IMR-90 (cell line): ENCODE measurements at regions not wholly inside any gene's neighbourhood (a gene's known extent, or its start where the extent isn't known, plus 50 kb on each side); places are given as distances from the start of the nearest gene placed in this dataset.

Experiments used
- ATAC-seq: fragments of 200-7000 bp; cut with Tn5 transposase; 2 replicates; pipeline ENCODE4 v1.9.1; 2020; ENCODE audit warnings: low read depth, mild to moderate bottlenecking, moderate library complexity
- BruUV-seq: library from RNA; stranded (reverse); fragments of 400-500 nt; replicated peaks from 2 replicates; lab custom pipeline; 2021; lab: Mats Ljungman, UMichigan
- CTCF ChIA-PET: fragments of 300-600 bp; formaldehyde crosslinking; extraction: SDS; loops from one replicate; lab custom pipeline; 2021; ENCODE audit warnings: antibody characterized with exemption; lab: Yijun Ruan, JAX
- POLR2A ChIA-PET: fragments of 300-600 bp; sonication (Branson Sonifier 250); formaldehyde crosslinking; loops from one replicate; lab custom pipeline; 2022; ENCODE audit warnings: antibody characterized with exemption; ENCODE audit not compliant: unreplicated experiment; lab: Charles Lee
- DNase-seq: peaks from one replicate; pipeline ENCODE4 v3.0.0; 2013
- H2AFZ ChIP-seq: replicated peaks from 2 replicates; pipeline ENCODE3; 2013; ENCODE audit warnings: low read length, mild to moderate bottlenecking; ENCODE audit not compliant: poor library complexity
- H2AK5ac ChIP-seq: 2 replicates; pipeline ENCODE4 v1.6.1; 2013; ENCODE audit warnings: low read depth, low read length, inconsistent platforms
- H2AK9ac ChIP-seq: replicated peaks from 2 replicates; pipeline ENCODE3; 2013; ENCODE audit warnings: mild to moderate bottlenecking, low read depth, low read length, moderate library complexity; ENCODE audit not compliant: poor library complexity
- H2BK120ac ChIP-seq: 2 replicates; pipeline ENCODE4 v1.6.1; 2013; ENCODE audit warnings: low read depth, low read length, inconsistent platforms
- H2BK15ac ChIP-seq: 3 replicates; pipeline ENCODE4 v1.6.1; 2013; ENCODE audit warnings: low read depth, low read length, inconsistent platforms
- H2BK20ac ChIP-seq: 2 replicates; pipeline ENCODE4 v1.6.1; 2013; ENCODE audit warnings: low read depth, mild to moderate bottlenecking, inconsistent platforms, low read length, moderate library complexity
- H2BK5ac ChIP-seq: 2 replicates; pipeline ENCODE4 v1.6.1; 2013; ENCODE audit warnings: mild to moderate bottlenecking, low read depth, low read length, inconsistent platforms; ENCODE audit not compliant: poor library complexity, severe bottlenecking
- H3K14ac ChIP-seq: replicated peaks from 2 replicates; pipeline ENCODE4 v1.6.1; 2013; ENCODE audit warnings: low read depth, low read length, inconsistent platforms
- H3K18ac ChIP-seq: 2 replicates; pipeline ENCODE4 v1.6.1; 2013; ENCODE audit warnings: low read depth, low read length, control low read depth
- H3K23ac ChIP-seq: 2 replicates; pipeline ENCODE4 v1.6.1; 2013; ENCODE audit warnings: low read depth, low read length, inconsistent platforms
- H3K27ac ChIP-seq: 2 replicates; pipeline ENCODE4 v1.5.1; 2013; ENCODE audit warnings: mild to moderate bottlenecking, control low read depth, low read length; ENCODE audit not compliant: insufficient read depth
- H3K27me3 ChIP-seq: 2 replicates; pipeline ENCODE4 v1.6.1; 2013; ENCODE audit warnings: low read length; ENCODE audit not compliant: control insufficient read depth, insufficient read depth
- H3K36me3 ChIP-seq: 2 replicates; pipeline ENCODE4 v1.6.1; 2013; ENCODE audit warnings: low read length, mixed read lengths; ENCODE audit not compliant: control insufficient read depth, insufficient read depth
- H3K4ac ChIP-seq: 2 replicates; pipeline ENCODE4 v1.6.1; 2013; ENCODE audit warnings: low read depth, low read length, inconsistent platforms
- H3K4me1 ChIP-seq: 2 replicates; pipeline ENCODE4 v1.6.1; 2013; ENCODE audit warnings: low read length, mixed read lengths; ENCODE audit not compliant: control insufficient read depth, insufficient read depth
- H3K4me2 ChIP-seq: 2 replicates; pipeline ENCODE4 v1.6.1; 2013; ENCODE audit warnings: low read depth, mild to moderate bottlenecking, control low read depth, low read length, moderate library complexity
- H3K4me3 ChIP-seq: 2 replicates; pipeline ENCODE4 v1.5.1; 2013; ENCODE audit warnings: low read depth, mild to moderate bottlenecking, control low read depth, low read length, moderate library complexity; ENCODE audit not compliant: insufficient read depth
- H3K56ac ChIP-seq: 2 replicates; pipeline ENCODE4 v1.6.1; 2013; ENCODE audit warnings: low read length, inconsistent platforms; ENCODE audit not compliant: insufficient read depth; ENCODE audit errors: extremely low read depth
- H3K79me1 ChIP-seq, 2 experiments: 2 replicates each; pipeline ENCODE4 v1.6.1; 2013; ENCODE audit warnings: low read length in 2 of 2, inconsistent platforms in 1 of 2, low read depth in 1 of 2
- H3K9ac ChIP-seq: 2 replicates; pipeline ENCODE4 v1.6.1; 2013; ENCODE audit warnings: low read depth, low read length, control low read depth
- H3K9me1 ChIP-seq: 2 replicates; pipeline ENCODE4 v1.6.1; 2013; ENCODE audit warnings: low read length, inconsistent platforms; ENCODE audit not compliant: insufficient read depth
- H3K9me3 ChIP-seq: 2 replicates; pipeline ENCODE4 v1.6.1; 2013; ENCODE audit warnings: low read length; ENCODE audit not compliant: control insufficient read depth, insufficient read depth
- H4K20me1 ChIP-seq: 2 replicates; pipeline ENCODE4 v1.6.1; 2013; ENCODE audit warnings: low read length, inconsistent platforms; ENCODE audit not compliant: insufficient read depth
- H4K5ac ChIP-seq: 2 replicates; pipeline ENCODE4 v1.6.1; 2013; ENCODE audit warnings: mild to moderate bottlenecking, low read depth, low read length, control low read depth
- H4K8ac ChIP-seq, 2 experiments: 2 replicates each; pipeline ENCODE4 v1.6.1; 2013; ENCODE audit warnings: low read depth in 2 of 2, low read length in 2 of 2, control low read depth in 1 of 2, inconsistent platforms in 1 of 2
- H4K91ac ChIP-seq: 2 replicates; pipeline ENCODE4 v1.6.1; 2013; ENCODE audit warnings: low read depth, low read length, inconsistent platforms; ENCODE audit not compliant: insufficient read depth
- BHLHE40 ChIP-seq: fragments of 150-350 bp; IDR thresholded peaks from 2 replicates; pipeline ENCODE4 v1.6.1; 2016; ENCODE audit warnings: mild to moderate bottlenecking, low read depth, low read length
- CHD1 ChIP-seq: IDR thresholded peaks from 2 replicates; pipeline ENCODE4 v1.6.1; 2012; ENCODE audit warnings: low read depth, low read length, improper control_type of control experiment
- CTCF ChIP-seq: conservative IDR thresholded peaks from 2 replicates; pipeline ENCODE4 v1.5.1; 2012; ENCODE audit warnings: mild to moderate bottlenecking, low read depth, low read length, improper control_type of control experiment
- ELK1 ChIP-seq: fragments of 150-350 bp; IDR thresholded peaks from 2 replicates; pipeline ENCODE4 v1.6.1; 2016; ENCODE audit warnings: low read depth, mild to moderate bottlenecking, low read length, moderate library complexity, borderline replicate concordance
- FOS ChIP-seq: fragments of 150-350 bp; IDR thresholded peaks from 2 replicates; pipeline ENCODE4 v1.6.1; 2016; ENCODE audit warnings: low read depth, low read length
- MAFK ChIP-seq: IDR thresholded peaks from 2 replicates; pipeline ENCODE4 v1.6.1; 2012; ENCODE audit warnings: low read depth, low read length, improper control_type of control experiment
- MAZ ChIP-seq: IDR thresholded peaks from 2 replicates; pipeline ENCODE4 v1.6.1; 2012; ENCODE audit warnings: low read depth, mild to moderate bottlenecking, low read length, improper control_type of control experiment, moderate library complexity, borderline replicate concordance
- NFE2L2 ChIP-seq: fragments of 150-350 bp; IDR thresholded peaks from 2 replicates; pipeline ENCODE4 v1.6.1; 2016; ENCODE audit warnings: low read depth, mild to moderate bottlenecking, low read length
- RAD21 ChIP-seq: IDR thresholded peaks from 2 replicates; pipeline ENCODE4 v1.6.1; 2012; ENCODE audit warnings: low read length, improper control_type of control experiment
- RCOR1 ChIP-seq: IDR thresholded peaks from 2 replicates; pipeline ENCODE4 v1.6.1; 2012; ENCODE audit warnings: mild to moderate bottlenecking, low read length, improper control_type of control experiment; ENCODE audit not compliant: insufficient replicate concordance
- SMC3 ChIP-seq: fragments of 150-350 bp; IDR thresholded peaks from 2 replicates; pipeline ENCODE4 v1.6.1; 2016; ENCODE audit warnings: low read depth, mild to moderate bottlenecking, antibody characterized with exemption, low read length, moderate library complexity
- USF2 ChIP-seq: fragments of 150-350 bp; IDR thresholded peaks from 2 replicates; pipeline ENCODE4 v1.6.1; 2017; ENCODE audit warnings: mild to moderate bottlenecking, antibody characterized with exemption, low read length, low read depth
- WGBS, 2 experiments: methylation state at CpG; one replicate each; pipeline versions ENCODE4 v1.1.5 to v1.1.7; 2013; ENCODE audit warnings: missing lambda C conversion rate in 2 of 2; ENCODE audit not compliant: insufficient read length in 1 of 2; ENCODE audit errors: extremely low coverage in 2 of 2; 5-methylcytosine and 5-hydroxymethylcytosine counted together
- dilution Hi-C: fragments of 300-500 bp; cut with HindIII; formaldehyde crosslinking; loops from one replicate; pipeline ENCODE4 v1.14.3; 2018; ENCODE audit warnings: low sequenced_read_pairs; ENCODE audit not compliant: unreplicated experiment
- in situ Hi-C: fragments of 300-500 bp; cut with MboI; formaldehyde crosslinking; loops from 3 replicates; pipeline ENCODE4 v1.14.3; 2019; ENCODE audit warnings: low sequenced_read_pairs, inconsistent platforms, mixed read lengths
- intact Hi-C: fragments of 100-400 bp; cut with micrococcal nuclease; formaldehyde crosslinking; loops from 2 replicates; pipeline ENCODE4 v1.10.0; 2022

- intact Hi-C loops (loop anchor here (2.0 kb wide), 1 partner anchor 144 kb away; the partner anchor contains the start of gene ADAMTS2), dilution Hi-C loops (no loop called here), in situ Hi-C loops (loop anchor here (25.0 kb wide), 2 partner anchors 751 to 1201 kb away; partner anchors contain the start of gene ZNF354A)
- no peak overlapping the region for H4K5ac ChIP-seq
- H3K23ac ChIP-seq, result no peak overlapping the region
- CTCF ChIA-PET, result interaction anchor here (0.7 kb wide), 1 partner anchor 321 kb away, joined by 3 read pairs; no protein-coding TSS in a partner anchor
- no peak overlapping the region for H2AFZ ChIP-seq
- no peaks in the 10 kb centered on the region for H3K79me1 ChIP-seq
- H3K56ac ChIP-seq, result no peak overlapping the region
- no peak overlapping the region for H2AK9ac ChIP-seq
- H3K4me2 ChIP-seq, result peak overlapping the region; percentile 17; the same call in 1 of the 2 replicates
- H3K27me3 ChIP-seq, result peaks cover 2% of the 10 kb centered on the region; the same call in 1 of the 2 replicates
- H3K4me1 ChIP-seq, result peaks cover 18% of the 10 kb centered on the region; the same call in 1 of the 2 replicates
- no peak overlapping the region for H2BK5ac ChIP-seq
- no peaks in the 10 kb centered on the region for H3K9me1 ChIP-seq
- H3K14ac ChIP-seq, result no peak overlapping the region
- H4K91ac ChIP-seq, result no peak overlapping the region
- H3K18ac ChIP-seq, result no peak overlapping the region; the same call in 1 of the 2 replicates
- no peak overlapping the region for H3K4ac ChIP-seq
- peaks cover 4% of the 10 kb centered on the region; the same call in 1 of the 2 replicates for H3K9me3 ChIP-seq
- no peak overlapping the region for H2BK120ac ChIP-seq
- H2AK5ac ChIP-seq, result no peak overlapping the region
- no peak overlapping the region for H2BK15ac ChIP-seq
- no CpG with 5 or more reads among the region's 8 CpGs for WGBS, 2 experiments
- H3K36me3 ChIP-seq, result no peaks in the 10 kb centered on the region
- H4K8ac ChIP-seq, result no peak overlapping the region
- POLR2A ChIA-PET, result no interaction called here
- ATAC-seq (no peak; the same call in 1 of the 2 replicates), DNase-seq (no peak)
- H4K20me1 ChIP-seq, result no peaks in the 10 kb centered on the region
- no peak overlapping the region for H3K9ac ChIP-seq
- TF ChIP-seq SMC3 (no peak), CTCF (no peak), RAD21 (no peak), FOS (no peak), ELK1 (no peak), USF2 (no peak), RCOR1 (no peak), BHLHE40 (no peak), NFE2L2 (no peak), CHD1 (no peak), MAZ (no peak), MAFK (no peak)
- BruUV-seq, result no TSS peak
- no peak overlapping the region for H2BK20ac ChIP-seq
- H3K4me3 ChIP-seq, result no peak overlapping the region
- no peak overlapping the region; the same call in 1 of the 2 replicates for H3K27ac ChIP-seq
Observed at GRCh38 chr5:179488491-179488890, 61.9 kb upstream of the RUFY1 start.
